ENCODE measurements at regions not wholly inside any gene's neighbourhood (a gene's known extent, or its start where the extent isn't known, plus 50 kb on each side); places are given as distances from the start of the nearest gene placed in this dataset.

DNA sequence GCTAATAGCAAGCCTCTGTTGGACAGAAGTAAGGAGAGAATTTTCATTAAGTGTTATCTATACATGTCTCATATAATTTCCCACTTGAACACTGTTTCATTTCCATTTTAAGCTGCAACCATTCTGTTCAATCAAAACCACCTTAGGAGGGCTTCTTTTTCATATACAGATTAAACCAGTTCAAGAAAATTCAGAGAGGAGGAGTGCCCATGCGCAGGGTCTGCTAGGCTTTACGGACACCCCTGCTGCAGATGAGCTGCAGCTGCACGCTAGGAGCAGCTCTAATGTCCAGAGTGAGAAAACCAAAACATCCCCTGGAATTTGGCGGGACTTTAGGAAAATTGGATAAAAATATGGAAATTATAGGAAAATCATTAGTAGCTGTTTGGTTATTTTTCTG lies 541.0 kb downstream of the SPRY1 start:
- H4K20me1 ChIP-seq (ENCODE audit: insufficient read depth, low read length), result no peaks in the 10 kb centered on the region

DNA sequence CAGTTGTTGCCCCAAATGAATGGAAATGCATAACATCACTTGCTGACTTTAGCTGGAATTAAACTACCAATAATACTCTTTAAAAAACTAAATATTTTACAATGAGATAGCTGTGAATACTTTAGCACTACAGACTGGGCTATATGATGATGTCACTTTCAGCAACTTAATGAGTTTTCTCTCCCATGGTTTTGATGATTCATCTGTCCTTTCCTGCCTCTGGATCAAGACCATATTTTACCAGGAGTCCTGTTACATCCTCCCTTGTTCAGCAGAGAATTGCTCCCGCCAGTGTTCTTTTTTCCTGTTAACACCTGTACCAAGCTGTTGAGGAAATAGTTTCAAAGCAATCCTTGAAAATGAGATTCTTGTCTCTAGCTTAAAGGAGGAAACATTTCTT lies 543.0 kb downstream of the SPRY1 start:
- Histone ChIP-seq H2AFZ (ENCODE audit: low read length) (no peak overlapping the region), H3K4me3 (ENCODE audit: low read length) (no peak overlapping the region), H3K79me2 (ENCODE audit: low read length) (no peaks in the 10 kb centered on the region), H3K9me2 (replicated peaks; ENCODE audit: insufficient read depth, low read length) (no peaks in the 10 kb centered on the region), H3K27ac (ENCODE audit: low read length) (no peak overlapping the region), H3K4me1 (ENCODE audit: low read length) (no peaks in the 10 kb centered on the region), H3K9me3 (replicated peaks; ENCODE audit: insufficient read depth, low read length) (no peaks in the 10 kb centered on the region), H3F3A (ENCODE audit: insufficient read depth, low read length) (no peaks in the 10 kb centered on the region), H3K9ac (ENCODE audit: low read length) (no peak overlapping the region), H3K36me3 (replicated peaks; ENCODE audit: insufficient read depth, low read length) (no peaks in the 10 kb centered on the region), H3K4me2 (ENCODE audit: low read depth, low read length) (no peak overlapping the region), H4K20me1 (ENCODE audit: insufficient read depth, low read length) (no peaks in the 10 kb centered on the region), H3K27me3 (replicated peaks; ENCODE audit: insufficient read depth, low read length) (no peaks in the 10 kb centered on the region)
- DNase-seq, result no peak
- TF ChIP-seq, protein P1, sequence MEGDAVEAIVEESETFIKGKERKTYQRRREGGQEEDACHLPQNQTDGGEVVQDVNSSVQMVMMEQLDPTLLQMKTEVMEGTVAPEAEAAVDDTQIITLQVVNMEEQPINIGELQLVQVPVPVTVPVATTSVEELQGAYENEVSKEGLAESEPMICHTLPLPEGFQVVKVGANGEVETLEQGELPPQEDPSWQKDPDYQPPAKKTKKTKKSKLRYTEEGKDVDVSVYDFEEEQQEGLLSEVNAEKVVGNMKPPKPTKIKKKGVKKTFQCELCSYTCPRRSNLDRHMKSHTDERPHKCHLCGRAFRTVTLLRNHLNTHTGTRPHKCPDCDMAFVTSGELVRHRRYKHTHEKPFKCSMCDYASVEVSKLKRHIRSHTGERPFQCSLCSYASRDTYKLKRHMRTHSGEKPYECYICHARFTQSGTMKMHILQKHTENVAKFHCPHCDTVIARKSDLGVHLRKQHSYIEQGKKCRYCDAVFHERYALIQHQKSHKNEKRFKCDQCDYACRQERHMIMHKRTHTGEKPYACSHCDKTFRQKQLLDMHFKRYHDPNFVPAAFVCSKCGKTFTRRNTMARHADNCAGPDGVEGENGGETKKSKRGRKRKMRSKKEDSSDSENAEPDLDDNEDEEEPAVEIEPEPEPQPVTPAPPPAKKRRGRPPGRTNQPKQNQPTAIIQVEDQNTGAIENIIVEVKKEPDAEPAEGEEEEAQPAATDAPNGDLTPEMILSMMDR (IDR thresholded peaks at IDR 0.05; ENCODE audit: low read length), result no peak
- TF ChIP-seq EZH2 (optimal IDR thresholded peaks at IDR 0.05; ENCODE audit: low read depth, low read length) (no peak), EZH2phosphoT487 (IDR thresholded peaks at IDR 0.05; ENCODE audit: low read length) (no peak)

More for the DNA sequence above, 541.0 kb downstream of the SPRY1 start:
- Histone ChIP-seq H3F3A (ENCODE audit: insufficient read depth, low read length) (no peaks in the 10 kb centered on the region), H3K4me3 (ENCODE audit: low read length) (no peak overlapping the region), H3K79me2 (ENCODE audit: low read length) (no peaks in the 10 kb centered on the region), H3K9me3 (replicated peaks; ENCODE audit: insufficient read depth, low read length) (no peaks in the 10 kb centered on the region), H3K9ac (ENCODE audit: low read length) (no peak overlapping the region), H3K27me3 (replicated peaks; ENCODE audit: insufficient read depth, low read length) (no peaks in the 10 kb centered on the region), H3K9me2 (replicated peaks; ENCODE audit: insufficient read depth, low read length) (no peaks in the 10 kb centered on the region), H3K4me1 (ENCODE audit: low read length) (no peaks in the 10 kb centered on the region), H3K27ac (ENCODE audit: low read length) (no peak overlapping the region), H3K4me2 (ENCODE audit: low read depth, low read length) (no peak overlapping the region), H2AFZ (ENCODE audit: low read length) (no peak overlapping the region), H3K36me3 (replicated peaks; ENCODE audit: insufficient read depth, low read length) (no peaks in the 10 kb centered on the region)
- TF ChIP-seq, protein P1 (IDR thresholded peaks at IDR 0.05; ENCODE audit: low read length), result no peak
- TF ChIP-seq EZH2 (optimal IDR thresholded peaks at IDR 0.05; ENCODE audit: low read depth, low read length) (no peak), EZH2phosphoT487 (IDR thresholded peaks at IDR 0.05; ENCODE audit: low read length) (no peak)
- no peak for DNase-seq

- no peak overlapping the region for H2AFZ ChIP-seq (ENCODE audit: low read length)
- no peaks in the 10 kb centered on the region for H3K9me2 ChIP-seq (replicated peaks; ENCODE audit: insufficient read depth, low read length)
- no peaks in the 10 kb centered on the region for H3K9me3 ChIP-seq (replicated peaks; ENCODE audit: insufficient read depth, low read length)
- H3K27ac ChIP-seq (ENCODE audit: low read length), result no peak overlapping the region
- H3K79me2 ChIP-seq (ENCODE audit: low read length), result no peaks in the 10 kb centered on the region
- no peak overlapping the region for H3K4me2 ChIP-seq (ENCODE audit: low read depth, low read length)
- TF ChIP-seq, protein P1 (IDR thresholded peaks at IDR 0.05; ENCODE audit: low read length), result no peak
- TF ChIP-seq EZH2 (optimal IDR thresholded peaks at IDR 0.05; ENCODE audit: low read depth, low read length), result no peak
- TF ChIP-seq EZH2phosphoT487 (IDR thresholded peaks at IDR 0.05; ENCODE audit: low read length), result no peak
- DNase-seq, result no peak
- H3K4me3 ChIP-seq (ENCODE audit: low read length), result no peak overlapping the region
- no peaks in the 10 kb centered on the region for H3K36me3 ChIP-seq (replicated peaks; ENCODE audit: insufficient read depth, low read length)
- no peaks in the 10 kb centered on the region for H3K4me1 ChIP-seq (ENCODE audit: low read length)
- H4K20me1 ChIP-seq (ENCODE audit: insufficient read depth, low read length), result no peaks in the 10 kb centered on the region
- H3F3A ChIP-seq (ENCODE audit: insufficient read depth, low read length), result no peaks in the 10 kb centered on the region
- H3K9ac ChIP-seq (ENCODE audit: low read length), result no peak overlapping the region
- H3K27me3 ChIP-seq (replicated peaks; ENCODE audit: insufficient read depth, low read length), result no peaks in the 10 kb centered on the region
Observed at GRCh38 chr4:123940604-123941003, 544.0 kb downstream of the SPRY1 start.

Measured in MM.1S (cell line).